ENCODE measurements at regions not wholly inside any gene's neighbourhood (a gene's known extent, or its start where the extent isn't known, plus 50 kb on each side); places are given as distances from the start of the nearest gene placed in this dataset.
A peak's percentile ranks its signal among the peaks of the same experiment; 100 is the strongest.
"Not testable (repeated sequence)": the region's sequence is repeated elsewhere in the genome, so short reads cannot be mapped to it uniquely, and the experiment has no call there.

- DNase-seq, result no peak
Measured at GRCh38 chrX:63581906-63582305, 203.1 kb downstream of the ARHGEF9 start.

DNA sequence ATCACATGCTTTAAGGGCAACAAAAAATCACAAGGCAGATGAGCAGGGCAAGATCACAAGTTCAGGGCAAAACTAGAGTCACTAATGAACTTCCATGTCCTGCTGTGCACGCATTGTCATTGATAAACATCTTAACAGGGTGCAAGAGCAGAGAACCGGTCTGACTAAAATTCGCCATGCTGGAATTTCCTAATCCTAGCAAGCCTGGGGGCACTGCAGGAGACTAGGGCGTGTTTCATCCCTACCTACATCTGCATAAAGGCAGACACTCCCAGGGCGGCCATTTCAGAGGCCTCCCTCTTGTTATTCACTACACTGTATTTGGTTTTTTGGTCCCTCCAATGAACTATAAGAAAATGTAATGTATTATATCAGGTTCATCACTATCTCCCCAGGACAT lies 203.6 kb downstream of the ARHGEF9 start:
- no peak for DNase-seq

- no peak for DNase-seq
Measured at GRCh38 chrX:63576533-63576932, 208.5 kb downstream of the ARHGEF9 start.

DNA sequence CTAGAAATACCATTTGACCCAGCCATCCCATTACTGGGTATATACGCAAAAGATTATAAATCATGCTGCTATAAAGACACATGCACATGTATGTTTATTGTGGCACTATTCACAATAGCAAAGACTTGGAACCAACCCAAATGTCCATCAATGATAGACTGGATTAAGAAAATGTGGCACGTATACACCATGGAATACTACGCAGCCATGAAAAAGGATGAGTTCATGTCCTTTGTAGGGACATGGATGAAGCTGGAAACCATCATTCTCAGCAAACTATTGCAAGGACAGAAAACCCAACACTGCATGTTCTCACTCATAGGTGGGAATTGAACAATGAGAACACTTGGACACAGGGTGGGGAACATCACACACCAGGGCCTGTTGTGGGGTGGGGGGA lies 209.3 kb downstream of the ARHGEF9 start:
- not testable (repeated sequence) for DNase-seq

DNA sequence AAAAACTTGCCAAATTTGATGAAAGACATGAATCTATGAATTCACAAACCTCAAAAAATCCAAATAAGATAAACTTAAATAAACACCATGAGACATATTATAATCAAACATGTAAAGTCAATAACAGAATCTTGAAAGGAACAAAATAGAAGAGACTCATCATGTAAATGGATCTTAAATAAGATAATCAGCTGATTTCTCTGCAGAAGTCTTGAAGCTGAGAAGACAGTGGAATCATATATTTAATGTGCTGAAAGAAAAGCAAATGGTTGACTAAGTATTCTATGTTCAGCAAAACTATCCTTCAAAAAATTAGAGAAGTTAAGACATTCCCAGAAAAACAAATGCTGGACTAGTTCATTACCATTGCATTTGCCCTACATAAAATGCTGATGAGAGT lies 215.7 kb upstream of the SPIN4 start:
- no peak for DNase-seq

- DNase-seq, result no peak
Measured at GRCh38 chrX:63561425-63561824, 210.3 kb upstream of the SPIN4 start.

- DNase-seq, result peak; percentile 55
Measured at GRCh38 chrX:63560601-63561218, 209.6 kb upstream of the SPIN4 start.

DNA sequence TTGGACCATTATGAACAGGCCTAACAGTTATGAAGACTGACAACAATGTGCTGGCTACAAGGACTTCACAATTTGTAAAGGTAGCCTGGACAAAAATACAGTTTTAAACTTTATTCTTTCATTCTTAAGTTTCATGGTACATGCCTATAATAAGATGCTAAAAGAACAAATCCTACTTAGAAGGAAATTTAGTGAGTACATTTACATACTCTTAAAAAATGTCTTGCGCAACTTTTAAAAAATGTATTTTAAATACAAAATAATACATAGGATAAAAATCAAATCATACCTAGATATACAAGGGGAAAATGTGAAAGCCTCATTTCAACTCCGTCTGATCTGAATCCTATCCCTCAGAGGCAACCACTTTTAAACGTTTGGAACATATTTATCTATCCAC lies 200.7 kb upstream of the SPIN4 start:
- DNase-seq, result no peak

GRCh38 chrX:63530654-63531053 lies 179.5 kb upstream of the SPIN4 start:
- DNase-seq, result no peak

DNA sequence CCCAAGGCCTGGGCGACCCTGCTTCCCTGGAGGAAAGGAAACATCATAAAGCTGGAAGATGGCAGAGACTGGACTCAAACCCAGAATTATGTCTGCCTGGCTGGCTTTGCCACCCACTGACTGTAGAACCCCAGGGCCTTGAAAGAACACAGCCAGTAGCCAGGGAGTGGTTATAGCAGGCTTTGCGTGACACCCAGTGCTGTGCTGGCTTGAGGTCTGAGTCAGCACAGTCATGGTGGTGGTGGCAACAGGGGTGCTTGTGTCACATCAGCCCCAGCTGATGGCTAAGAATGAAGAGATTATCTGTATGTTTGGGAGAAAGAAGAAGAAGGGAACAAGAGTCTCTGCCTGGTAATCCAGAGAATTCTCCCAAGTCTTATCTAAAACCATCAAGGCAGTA lies 178.8 kb upstream of the SPIN4 start:
- no peak for DNase-seq

GRCh38 chrX:63526863-63527262 lies 175.7 kb upstream of the SPIN4 start:
- no peak for DNase-seq

GRCh38 chrX:63525491-63525890 lies 174.4 kb upstream of the SPIN4 start:
- no peak for DNase-seq

- not testable (repeated sequence) for DNase-seq
Measured at GRCh38 chrX:63519368-63519767, 168.2 kb upstream of the SPIN4 start.

DNA sequence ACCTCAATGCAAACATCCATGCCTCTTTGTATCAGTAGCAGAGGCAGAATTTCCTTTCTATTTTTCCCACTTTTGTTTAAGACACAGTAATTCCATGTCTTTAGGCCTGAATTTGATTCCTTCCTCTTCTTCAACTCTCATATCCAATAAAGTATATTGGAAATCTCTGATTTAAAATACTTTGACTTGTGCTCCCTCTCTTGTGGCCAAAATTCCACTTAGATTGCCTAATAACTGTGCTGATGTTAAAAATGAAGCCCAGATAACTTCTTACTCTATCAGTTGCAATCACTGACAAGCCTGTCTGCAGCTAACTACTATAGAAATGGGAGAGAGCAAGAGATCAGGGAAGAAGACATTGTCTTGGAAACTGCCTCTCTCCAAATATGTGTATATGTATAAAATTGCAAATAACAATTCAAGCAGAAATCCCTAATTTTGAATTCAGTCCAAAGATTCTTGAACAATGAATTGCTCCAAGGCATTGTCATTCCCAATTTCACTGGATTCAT lies 163.5 kb upstream of the SPIN4 start:
- no peak for DNase-seq

DNA sequence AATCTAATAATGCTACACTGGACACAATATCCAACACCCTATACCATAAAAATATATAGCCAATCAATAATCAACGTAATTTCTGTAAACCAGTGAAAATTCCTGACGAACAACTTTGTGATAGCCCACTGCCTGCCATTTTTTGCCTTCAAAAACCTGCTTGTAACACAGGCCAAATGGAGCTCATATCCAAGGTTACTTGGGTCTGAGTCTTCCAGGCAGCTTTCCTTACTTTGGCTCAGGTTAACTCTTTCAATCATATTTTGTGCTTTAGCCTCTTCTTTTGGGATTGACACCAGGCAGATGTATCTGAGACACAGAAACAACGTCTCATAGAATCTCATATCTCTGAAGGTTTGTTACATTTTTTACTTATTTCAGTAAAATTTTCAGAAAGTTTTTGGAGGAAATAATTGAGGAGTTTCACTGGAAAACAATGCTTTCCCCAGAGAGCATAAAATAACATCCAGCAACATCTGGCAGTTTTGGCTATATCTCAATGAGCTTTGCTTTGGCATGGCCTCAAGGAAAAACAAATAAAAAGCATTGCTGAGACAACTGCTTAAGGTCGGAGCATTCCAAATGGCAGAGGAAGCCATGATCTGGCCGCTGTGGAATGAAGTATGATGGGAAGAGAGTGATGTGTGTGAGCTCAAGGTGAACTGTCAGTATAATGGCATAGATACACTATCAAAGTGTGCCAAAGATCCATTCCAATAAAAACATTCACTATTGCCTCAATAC lies 162.9 kb upstream of the SPIN4 start:
- DNase-seq, result peak; percentile 27

DNA sequence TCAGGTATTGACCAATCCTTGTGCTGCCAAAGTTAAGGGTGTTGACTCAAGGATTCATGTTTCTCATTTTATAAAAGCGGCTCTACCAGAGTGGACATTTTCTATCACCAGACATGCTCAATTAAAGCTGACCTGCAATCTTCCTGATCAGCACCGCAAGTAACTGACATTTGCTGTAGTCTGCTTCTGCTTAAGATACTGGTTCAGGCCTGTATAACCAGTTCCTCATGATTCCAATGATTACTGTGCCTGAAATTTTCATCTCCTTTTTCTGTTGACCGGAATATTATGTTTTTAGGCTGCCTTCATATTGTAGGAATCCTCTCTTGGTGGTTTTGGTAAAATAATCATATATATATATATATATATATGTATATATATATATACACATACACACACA lies 160.2 kb upstream of the SPIN4 start:
- no peak for DNase-seq

GRCh38 chrX:63508668-63509067 lies 157.5 kb upstream of the SPIN4 start:
- no peak for DNase-seq

GRCh38 chrX:63506320-63506719 lies 155.2 kb upstream of the SPIN4 start:
- DNase-seq, result no peak

DNA sequence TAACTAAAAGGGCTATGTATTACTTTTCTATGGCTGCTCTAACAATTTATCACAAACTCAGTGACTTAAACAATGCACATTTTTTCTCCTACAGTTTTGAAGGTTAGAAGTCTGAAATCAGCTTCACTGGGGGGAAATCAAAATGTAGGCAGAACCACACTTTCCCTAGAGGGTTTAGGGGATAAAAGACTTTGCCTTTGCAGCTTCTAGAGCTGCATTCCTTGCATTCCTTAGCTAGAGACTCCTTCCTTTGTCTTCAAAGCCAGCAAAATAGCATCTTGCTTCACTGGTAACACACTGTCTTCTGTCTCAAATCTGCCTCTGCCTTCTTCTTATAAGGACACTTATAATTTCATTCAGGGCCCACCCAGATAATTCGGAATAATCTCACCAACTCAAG lies 152.4 kb upstream of the SPIN4 start:
- DNase-seq, result no peak

- DNase-seq, result no peak
Measured at GRCh38 chrX:63488546-63489373, 137.6 kb upstream of the SPIN4 start.

DNA sequence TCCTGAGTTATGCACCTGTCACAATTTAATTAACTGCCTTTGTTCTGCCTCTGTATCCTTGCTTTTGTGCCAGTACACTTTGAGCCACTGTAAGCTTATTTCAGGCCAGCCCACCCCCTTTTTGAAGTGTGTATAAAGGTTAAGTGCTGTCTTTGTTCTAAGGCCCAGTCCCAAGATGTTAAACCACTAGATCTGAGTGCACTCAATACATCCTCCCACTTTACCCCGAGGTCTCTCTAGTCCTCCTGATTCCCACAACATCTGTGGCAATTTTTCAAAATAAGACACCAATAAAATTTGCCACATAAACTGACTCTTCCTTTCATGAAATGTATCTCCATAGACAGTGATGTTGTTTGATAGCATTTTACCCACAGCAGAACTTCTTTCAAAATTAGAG lies 124.1 kb upstream of the SPIN4 start:
- no peak for DNase-seq

DNA sequence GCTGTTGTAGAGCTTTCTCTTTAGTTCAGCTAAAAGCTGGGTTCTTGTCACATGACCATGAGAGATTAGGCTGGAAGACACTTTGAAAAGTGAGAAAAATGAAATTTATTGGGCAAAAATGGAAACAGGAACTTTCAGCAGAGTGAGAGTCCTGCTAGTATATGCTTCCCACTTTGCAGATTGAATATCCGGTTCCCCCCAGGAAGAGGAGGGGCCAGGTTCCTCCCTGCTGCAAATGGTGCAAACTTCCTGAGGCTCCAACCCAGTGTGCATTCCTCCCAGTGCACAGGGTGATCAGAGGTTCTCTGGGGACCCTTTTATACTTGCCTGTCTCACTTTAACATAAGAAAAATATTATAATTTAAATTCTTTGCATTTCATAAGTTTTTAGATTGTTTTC lies 119.9 kb upstream of the SPIN4 start:
- DNase-seq, result no peak

- DNase-seq, result no peak
Measured at GRCh38 chrX:63470506-63470905, 119.4 kb upstream of the SPIN4 start.

GRCh38 chrX:63466690-63467089 lies 115.6 kb upstream of the SPIN4 start:
- DNase-seq, result no peak
